Esophagus squamous epithelium (tissue), 5 donors: ENCODE measurements at regions not wholly inside any gene's neighbourhood (a gene's known extent, or its start where the extent isn't known, plus 50 kb on each side); places are given as distances from the start of the nearest gene placed in this dataset.

ENCODE experiments used
- DNase-seq: peaks from one replicate; lab custom pipeline; 2025; lab: John Stamatoyannopoulos, UW
- H3K27ac ChIP-seq, 4 donors: fragments of 200-600 bp; sonication (generic); one replicate each; pipeline ENCODE4 v1.5.1; 2016 to 2019; ENCODE audit warnings: mild to moderate bottlenecking in 1 of 4
- H3K27me3 ChIP-seq, 4 donors: fragments of 200-600 bp; sonication (generic); 1 replicate in 3 of 4; 2 replicates in 1 of 4; pipeline versions ENCODE4 v1.5.1 to v1.6.0; 2017 to 2021; ENCODE audit warnings: antibody characterized with exemption in 1 of 4
- H3K36me3 ChIP-seq, 3 donors: fragments of 200-600 bp; sonication (generic); one replicate each; pipeline ENCODE4 v1.5.1; 2016 to 2019
- H3K4me1 ChIP-seq, 3 donors: fragments of 200-600 bp; sonication (generic); one replicate each; pipeline ENCODE4 v1.5.1; 2017 to 2019
- H3K4me3 ChIP-seq, 4 donors: fragments of 200-600 bp; sonication (generic); 1 replicate in 3 of 4; 2 replicates in 1 of 4; pipeline ENCODE4 v1.5.1; 2016 to 2019; ENCODE audit warnings: mild to moderate bottlenecking in 2 of 4, moderate library complexity in 1 of 4
- H3K9me3 ChIP-seq, 3 donors: fragments of 200-600 bp; sonication (generic); one replicate each; pipeline ENCODE4 v1.5.1; 2016 to 2019
- POLR2A ChIP-seq, 4 donors: fragments of 450-650 bp; IDR thresholded peaks; one replicate each; pipeline ENCODE4 v1.6.1; 2017; ENCODE audit warnings: antibody characterized with exemption in 4 of 4, mild to moderate bottlenecking in 4 of 4, moderate library complexity in 3 of 4
- WGBS, 2 donors: methylation state at CpG; one replicate each; pipeline ENCODE4 v1.1.5; 2018; 5-methylcytosine and 5-hydroxymethylcytosine counted together
- intact Hi-C: fragments of 100-400 bp; cut with DNase I; formaldehyde crosslinking; loops from one replicate; pipeline ENCODE4 v1.15.0; 2022
- TF ChIP-seq, protein P1 (sequence below), 6 experiments: fragments of 450-650 bp in 4 of 6; fragments of 200-600 bp in 2 of 6; sonication (generic) in 2 of 6; IDR thresholded peaks; one replicate each; pipeline ENCODE4 v1.5.1; 2016 to 2019; ENCODE audit warnings: antibody characterized with exemption in 6 of 6, mild to moderate bottlenecking in 4 of 6, moderate library complexity in 4 of 6
- donor health status: DM: yes; HTN: yes; CAD: no.

DNA sequence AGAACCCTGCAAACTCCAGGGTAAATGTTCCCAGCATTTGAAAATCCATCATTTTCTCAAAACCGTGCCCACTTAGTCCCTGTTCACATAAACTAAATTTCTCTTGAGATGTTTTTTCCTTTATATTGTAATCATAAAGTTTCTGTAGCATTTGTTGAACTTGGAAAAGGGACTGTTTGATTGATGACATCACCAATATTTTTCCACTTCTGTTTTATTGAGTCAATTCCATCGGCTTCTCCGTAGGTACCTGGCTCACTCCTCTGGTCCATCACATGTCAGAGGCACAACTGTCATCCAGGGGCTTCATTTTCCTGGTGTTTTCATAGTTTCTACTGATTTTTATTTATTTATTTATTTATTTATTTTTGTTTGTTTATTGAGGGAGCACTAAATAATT lies 462.5 kb upstream of the PFKP start:
- intact Hi-C loops: no loop called here
- Histone ChIP-seq H3K9me3 (no peaks in the 10 kb centered on the region), H3K4me1 (no peaks in the 10 kb centered on the region), H3K4me3 (no peak overlapping the region), H3K36me3 (no peaks in the 10 kb centered on the region), H3K27me3 (no peaks in the 10 kb centered on the region), H3K27ac (no peak overlapping the region)
- DNase-seq: no peak
- TF ChIP-seq, protein P1, sequence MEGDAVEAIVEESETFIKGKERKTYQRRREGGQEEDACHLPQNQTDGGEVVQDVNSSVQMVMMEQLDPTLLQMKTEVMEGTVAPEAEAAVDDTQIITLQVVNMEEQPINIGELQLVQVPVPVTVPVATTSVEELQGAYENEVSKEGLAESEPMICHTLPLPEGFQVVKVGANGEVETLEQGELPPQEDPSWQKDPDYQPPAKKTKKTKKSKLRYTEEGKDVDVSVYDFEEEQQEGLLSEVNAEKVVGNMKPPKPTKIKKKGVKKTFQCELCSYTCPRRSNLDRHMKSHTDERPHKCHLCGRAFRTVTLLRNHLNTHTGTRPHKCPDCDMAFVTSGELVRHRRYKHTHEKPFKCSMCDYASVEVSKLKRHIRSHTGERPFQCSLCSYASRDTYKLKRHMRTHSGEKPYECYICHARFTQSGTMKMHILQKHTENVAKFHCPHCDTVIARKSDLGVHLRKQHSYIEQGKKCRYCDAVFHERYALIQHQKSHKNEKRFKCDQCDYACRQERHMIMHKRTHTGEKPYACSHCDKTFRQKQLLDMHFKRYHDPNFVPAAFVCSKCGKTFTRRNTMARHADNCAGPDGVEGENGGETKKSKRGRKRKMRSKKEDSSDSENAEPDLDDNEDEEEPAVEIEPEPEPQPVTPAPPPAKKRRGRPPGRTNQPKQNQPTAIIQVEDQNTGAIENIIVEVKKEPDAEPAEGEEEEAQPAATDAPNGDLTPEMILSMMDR (IDR thresholded peaks at IDR 0.05): no peak
- no peak for TF ChIP-seq POLR2A (IDR thresholded peaks at IDR 0.05)
- WGBS, 2 donors: 88 to 90% methylated on average over 3 of the region's 3 CpGs

DNA sequence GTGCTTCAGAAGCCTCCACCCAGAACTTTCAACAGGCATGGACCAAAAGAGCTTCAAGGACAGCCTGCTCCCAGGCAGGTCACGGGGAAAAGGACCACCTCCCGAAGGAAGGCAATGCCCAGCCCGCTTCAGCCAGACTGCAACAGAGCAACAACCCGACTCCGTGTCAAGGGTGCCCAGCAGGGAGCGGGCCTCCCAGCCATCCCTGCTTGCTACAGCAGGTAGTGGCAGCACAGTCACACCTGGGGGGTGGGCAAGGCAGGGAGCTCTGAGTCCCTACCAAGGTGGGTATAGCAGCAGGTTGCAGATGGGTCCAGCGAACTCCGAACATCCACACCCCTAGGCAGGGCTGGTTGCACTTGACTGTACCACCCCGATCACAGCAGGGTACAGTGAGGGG lies 467.8 kb upstream of the PFKP start:
- TF ChIP-seq, protein P1 (IDR thresholded peaks at IDR 0.05): no peak
- TF ChIP-seq POLR2A (IDR thresholded peaks at IDR 0.05): no peak
- Histone ChIP-seq H3K36me3 (no peaks in the 10 kb centered on the region), H3K4me3 (no peak overlapping the region), H3K9me3 (no peaks in the 10 kb centered on the region), H3K27ac (no peak overlapping the region), H3K27me3 (no peaks in the 10 kb centered on the region), H3K4me1 (no peaks in the 10 kb centered on the region)
- intact Hi-C loops: no loop called here
- 95% methylated on average over 3 of the region's 9 CpGs; no CpG with 5 or more reads in 1 of the 2 donors for WGBS, 2 donors
- no peak for DNase-seq

DNA sequence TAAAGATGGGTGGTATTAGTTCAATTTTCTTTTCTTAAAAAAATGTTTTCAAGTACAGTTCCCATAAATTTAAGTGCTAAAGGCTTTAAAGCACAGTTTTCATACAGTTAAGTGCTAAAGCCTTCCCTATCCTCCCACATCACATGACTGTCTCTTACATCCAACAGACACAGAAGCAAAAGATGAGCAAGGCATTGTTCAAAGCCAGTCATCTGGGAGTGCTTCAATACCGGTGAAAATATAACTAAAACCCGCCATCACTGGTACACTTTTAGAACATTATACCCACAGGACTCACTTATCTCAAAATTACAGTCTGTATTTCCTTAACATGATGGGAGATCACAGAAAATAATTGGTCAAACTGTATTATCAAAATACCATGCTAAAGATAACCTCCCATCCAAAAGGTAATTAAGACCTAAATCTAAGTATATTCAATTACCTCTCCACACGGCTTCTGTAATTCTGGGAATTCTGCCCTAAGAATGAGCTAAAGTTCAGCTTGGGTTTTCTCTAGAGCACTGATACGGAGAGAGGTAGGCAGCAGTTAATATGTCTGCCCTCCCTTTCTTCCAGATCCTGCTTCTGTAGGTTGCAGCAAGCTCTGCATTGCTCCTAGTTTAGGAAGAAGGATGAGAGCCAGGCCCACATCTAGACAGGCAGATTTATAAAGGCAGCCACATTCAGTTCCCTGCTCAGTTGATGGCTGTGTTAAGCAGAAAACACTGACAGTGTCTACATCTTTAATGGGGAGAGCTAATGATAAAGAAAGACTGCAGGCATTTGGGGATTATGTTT lies 474.8 kb upstream of the PFKP start:
- Histone ChIP-seq H3K4me3 (no peak overlapping the region), H3K4me1 (no peaks in the 10 kb centered on the region), H3K9me3 (no peaks in the 10 kb centered on the region), H3K27ac (no peak overlapping the region), H3K36me3 (no peaks in the 10 kb centered on the region), H3K27me3 (no peaks in the 10 kb centered on the region)
- TF ChIP-seq, protein P1 (IDR thresholded peaks at IDR 0.05): no peak
- TF ChIP-seq POLR2A (IDR thresholded peaks at IDR 0.05): no peak
- intact Hi-C loops: no loop called here
- WGBS, 2 donors: 46 to 64% methylated on average over 4 of the region's 4 CpGs
- no peak for DNase-seq

GRCh38 chr10:2589196-2589595 lies 478.2 kb upstream of the PFKP start:
- no peaks in the 10 kb centered on the region for H3K9me3 ChIP-seq
- intact Hi-C loops: no loop called here
- H3K27ac ChIP-seq: no peak overlapping the region
- H3K36me3 ChIP-seq: no peaks in the 10 kb centered on the region
- no peaks in the 10 kb centered on the region for H3K4me1 ChIP-seq
- DNase-seq: no peak
- no peak overlapping the region for H3K4me3 ChIP-seq
- H3K27me3 ChIP-seq: no peaks in the 10 kb centered on the region
- WGBS, 2 donors: 38 to 58% methylated on average over 5 of the region's 5 CpGs
- TF ChIP-seq POLR2A (IDR thresholded peaks at IDR 0.05): no peak
- TF ChIP-seq, protein P1 (IDR thresholded peaks at IDR 0.05): no peak

DNA sequence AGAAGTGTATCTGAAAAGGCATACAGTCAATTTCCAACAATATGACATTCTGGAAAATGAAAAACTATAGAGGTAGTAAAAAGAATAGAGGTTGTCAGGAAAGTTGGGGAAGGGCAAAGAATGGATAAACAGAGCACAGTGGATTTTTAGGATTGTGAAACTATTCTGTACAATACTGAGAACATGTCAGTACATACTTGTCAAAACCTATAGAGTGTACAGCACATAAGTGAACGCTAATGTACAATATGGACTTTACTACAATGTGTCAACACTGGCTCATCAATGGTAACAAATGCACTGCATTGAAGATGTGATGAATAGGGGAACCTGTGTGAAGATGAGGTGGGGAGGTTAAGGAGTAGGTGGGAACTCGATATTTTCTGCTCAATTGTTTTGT lies 483.0 kb upstream of the PFKP start:
- 77 to 82% methylated on average over 2 of the region's 2 CpGs for WGBS, 2 donors

More for the DNA sequence above, 483.0 kb upstream of the PFKP start:
- no peaks in the 10 kb centered on the region for H3K9me3 ChIP-seq
- TF ChIP-seq POLR2A (IDR thresholded peaks at IDR 0.05): no peak
- TF ChIP-seq, protein P1 (IDR thresholded peaks at IDR 0.05): no peak
- no peak for DNase-seq
- intact Hi-C loops: no loop called here
- no peak overlapping the region for H3K4me3 ChIP-seq
- no peaks in the 10 kb centered on the region for H3K36me3 ChIP-seq
- no peaks in the 10 kb centered on the region for H3K4me1 ChIP-seq
- no peak overlapping the region for H3K27ac ChIP-seq
- H3K27me3 ChIP-seq: no peaks in the 10 kb centered on the region
